Spleen (tissue), 7 donors: ENCODE measurements at regions not wholly inside any gene's neighbourhood (a gene's known extent, or its start where the extent isn't known, plus 50 kb on each side); places are given as distances from the start of the nearest gene placed in this dataset.

Experiments
- CTCF ChIP-seq, 11 experiments: fragments of 200-600 bp in 7 of 11; fragments of 450-650 bp in 4 of 11; sonication (generic) in 4 of 11; IDR thresholded peaks in 8 of 11; conservative IDR thresholded peaks in 3 of 11; 1 replicate in 7 of 11; 2 replicates in 4 of 11; pipeline versions ENCODE4 v1.4.0 to v1.8.0; 2016 to 2021; ENCODE audit warnings: antibody characterized with exemption in 11 of 11, inconsistent platforms in 4 of 11, mild to moderate bottlenecking in 1 of 11
- POLR2A ChIP-seq, 3 donors: fragments of 450-650 bp; IDR thresholded peaks; one replicate each; pipeline ENCODE4 v1.5.1; 2017; ENCODE audit warnings: antibody characterized with exemption in 3 of 3, mild to moderate bottlenecking in 1 of 3
- POLR2AphosphoS5 ChIP-seq, 3 donors: sonication (generic); formaldehyde crosslinking; IDR thresholded peaks; one replicate each; pipeline ENCODE4 v1.5.1; 2017; ENCODE audit warnings: antibody characterized with exemption in 3 of 3
- donor health status: DM: no; HTN: no; CAD: no; lungs with moderate emphysema.
- donor health status: DM: no; HTN: no; CAD: no.
- donor health status: DM: no; HTN: no; CAD: no.

- TF ChIP-seq CTCF (IDR thresholded peaks at IDR 0.05 in 8 of 11, conservative IDR thresholded peaks at IDR 0.05 in 3 of 11) (no peak), POLR2AphosphoS5 (IDR thresholded peaks at IDR 0.05) (no peak), POLR2A (IDR thresholded peaks at IDR 0.05) (no peak)
Observed at GRCh38 chr12:74647256-74647655, 109.6 kb downstream of the ATXN7L3B start.
